ENCODE measurements at regions not wholly inside any gene's neighbourhood (a gene's known extent, or its start where the extent isn't known, plus 50 kb on each side); places are given as distances from the start of the nearest gene placed in this dataset.
"Not testable (repeated sequence)": the region's sequence is repeated elsewhere in the genome, so short reads cannot be mapped to it uniquely, and the experiment has no call there.

DNA sequence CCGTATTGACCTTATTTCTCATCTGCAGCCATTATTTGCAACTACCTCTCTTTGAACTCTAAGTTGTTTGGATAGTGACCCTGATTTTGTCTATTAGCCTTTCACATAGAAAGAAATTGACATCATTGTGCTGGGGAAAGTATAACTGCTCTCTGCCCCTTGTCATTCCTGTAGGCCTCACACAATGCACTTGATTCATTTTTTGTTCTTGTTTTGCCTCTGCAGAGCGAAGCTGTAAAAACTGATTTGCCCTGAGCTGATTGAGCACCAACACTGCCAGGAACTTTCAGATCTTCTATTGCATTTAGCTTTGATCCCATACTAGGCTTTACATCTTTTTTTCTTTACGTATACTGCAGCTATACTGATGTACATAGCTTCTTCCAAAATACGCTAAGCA is 167.2 kb upstream of the PTBP2 start:
- Mint-ChIP-seq H3K4me3 (no peak overlapping the region), H3K27me3 (ENCODE audit: low read depth) (no peaks in the 10 kb centered on the region), H3K36me3 (ENCODE audit: low read depth) (no peaks in the 10 kb centered on the region), H3K4me1 (ENCODE audit: low read depth) (no peaks in the 10 kb centered on the region), H3K9me3 (no peaks in the 10 kb centered on the region), H3K27ac (no peak overlapping the region)
- DNase-seq (ENCODE audit: low spot score), result no peak

DNA sequence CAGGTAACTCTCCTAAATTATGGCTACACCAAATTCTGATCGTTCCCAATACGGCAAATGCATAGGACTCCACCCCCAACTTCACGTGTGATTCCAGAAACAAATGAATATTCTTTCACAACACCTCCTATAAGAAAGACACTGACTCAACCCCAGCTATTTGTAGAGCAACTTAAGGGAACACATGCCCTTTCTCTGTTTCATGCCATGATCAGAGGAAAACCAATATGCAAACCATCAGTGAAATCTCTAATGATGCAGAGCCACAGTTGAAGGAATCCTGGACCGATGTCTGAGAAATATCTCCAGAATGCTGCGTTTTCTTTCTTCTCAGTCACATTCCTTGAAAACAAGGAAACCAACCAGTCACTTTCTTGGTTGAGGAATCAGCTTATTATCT is 164.2 kb upstream of the PTBP2 start:
- Mint-ChIP-seq H3K9me3 (no peaks in the 10 kb centered on the region), H3K4me1 (ENCODE audit: low read depth) (no peaks in the 10 kb centered on the region), H3K27ac (no peak overlapping the region), H3K4me3 (no peak overlapping the region), H3K36me3 (ENCODE audit: low read depth) (no peaks in the 10 kb centered on the region), H3K27me3 (ENCODE audit: low read depth) (no peaks in the 10 kb centered on the region)
- no peak for DNase-seq (ENCODE audit: low spot score)

DNA sequence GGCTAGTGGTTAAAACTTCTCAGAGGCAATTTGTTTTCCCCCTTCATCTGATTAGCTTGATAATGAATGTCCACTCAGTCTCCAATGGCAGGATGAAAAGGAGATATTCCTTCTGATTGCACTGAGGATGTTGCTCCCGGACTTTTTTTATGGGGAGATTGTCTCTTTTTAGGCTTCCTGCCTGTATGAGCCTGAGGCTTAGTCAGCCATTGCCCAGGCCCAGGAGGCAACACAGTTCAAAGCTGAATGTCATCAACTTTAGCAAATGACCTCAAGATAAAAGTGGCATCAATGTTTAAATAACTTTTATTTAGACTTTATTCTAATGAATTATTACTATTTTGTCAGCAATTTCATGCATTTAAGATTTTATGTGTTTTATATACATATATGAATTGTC is 162.9 kb upstream of the PTBP2 start:
- H3K27me3 Mint-ChIP-seq (ENCODE audit: low read depth), result no peaks in the 10 kb centered on the region

DNA sequence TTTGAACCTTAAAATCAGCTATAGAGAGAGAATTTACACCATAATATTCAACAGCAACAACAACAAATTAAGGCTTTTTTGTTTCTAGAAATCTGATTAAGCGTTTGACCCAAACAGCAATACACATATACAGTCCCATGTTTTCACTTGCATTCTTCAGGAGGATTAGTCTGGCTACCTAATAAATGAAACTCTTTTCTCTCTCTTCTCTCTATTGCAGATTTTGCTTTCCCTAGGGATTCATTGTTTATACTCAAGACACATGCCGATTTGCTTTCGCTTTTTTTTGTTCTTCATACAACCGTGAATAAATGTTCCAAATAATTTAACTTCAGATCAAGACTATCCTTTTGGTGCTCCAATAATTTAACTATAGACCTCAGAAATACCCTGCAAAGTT is 162.4 kb upstream of the PTBP2 start:
- H3K36me3 Mint-ChIP-seq (ENCODE audit: low read depth), result no peaks in the 10 kb centered on the region

More for the DNA sequence above, 162.9 kb upstream of the PTBP2 start:
- H3K27ac Mint-ChIP-seq, result no peak overlapping the region
- H3K36me3 Mint-ChIP-seq (ENCODE audit: low read depth), result no peaks in the 10 kb centered on the region
- H3K4me1 Mint-ChIP-seq (ENCODE audit: low read depth), result no peaks in the 10 kb centered on the region
- no peak for DNase-seq (ENCODE audit: low spot score)
- no peak overlapping the region for H3K4me3 Mint-ChIP-seq
- H3K9me3 Mint-ChIP-seq, result no peaks in the 10 kb centered on the region

DNA sequence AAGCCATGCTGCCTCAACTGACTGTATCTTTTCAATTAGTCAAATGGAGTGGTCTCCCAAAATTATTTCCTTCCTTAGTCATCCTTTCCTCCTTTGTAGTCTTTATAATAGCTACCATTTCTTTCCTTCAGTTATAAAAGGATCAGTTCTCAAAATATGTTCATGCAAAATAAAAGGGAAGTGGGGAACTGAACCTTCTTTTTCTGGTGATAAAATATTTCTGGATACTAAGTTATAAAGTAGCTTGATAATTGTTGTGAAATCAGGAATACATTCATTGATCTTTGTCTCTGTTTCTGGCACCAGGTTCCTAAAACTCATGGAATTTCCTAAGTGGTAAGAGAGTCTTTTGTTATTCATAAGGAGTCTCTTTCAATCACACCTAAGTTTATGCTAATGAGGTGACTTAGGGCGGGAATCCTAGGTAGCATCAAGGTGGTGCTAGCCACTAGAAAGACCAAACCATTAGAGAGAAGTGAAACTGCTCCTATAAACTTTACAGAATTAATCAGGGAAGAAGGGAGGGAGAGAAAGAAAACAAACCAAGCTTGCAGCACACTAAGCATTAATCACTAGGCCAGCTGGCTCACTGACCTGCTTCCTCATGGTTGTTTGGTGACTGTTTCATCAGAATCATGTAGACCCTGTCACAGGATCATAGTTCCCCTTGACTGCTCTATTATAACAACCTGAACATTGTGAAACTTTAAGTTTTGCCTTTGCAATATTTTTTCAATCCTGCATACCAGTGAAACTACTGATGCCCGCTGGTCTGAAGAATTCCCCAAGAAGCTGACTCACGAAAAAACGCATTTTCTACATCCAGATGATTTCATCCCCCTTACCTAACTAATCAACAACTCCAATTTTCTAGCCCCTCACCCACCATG is 161.6 kb upstream of the PTBP2 start:
- no peaks in the 10 kb centered on the region for H3K4me1 Mint-ChIP-seq (ENCODE audit: low read depth)
- DNase-seq (ENCODE audit: low spot score), result no peak
- H3K36me3 Mint-ChIP-seq (ENCODE audit: low read depth), result no peaks in the 10 kb centered on the region
- no peaks in the 10 kb centered on the region for H3K27me3 Mint-ChIP-seq (ENCODE audit: low read depth)
- no peaks in the 10 kb centered on the region for H3K9me3 Mint-ChIP-seq
- no peak overlapping the region for H3K4me3 Mint-ChIP-seq
- no peak overlapping the region for H3K27ac Mint-ChIP-seq

More for the DNA sequence above, 162.4 kb upstream of the PTBP2 start:
- no peak overlapping the region for H3K27ac Mint-ChIP-seq
- H3K4me1 Mint-ChIP-seq (ENCODE audit: low read depth), result no peaks in the 10 kb centered on the region
- H3K9me3 Mint-ChIP-seq, result no peaks in the 10 kb centered on the region
- no peaks in the 10 kb centered on the region for H3K27me3 Mint-ChIP-seq (ENCODE audit: low read depth)
- H3K4me3 Mint-ChIP-seq, result no peak overlapping the region
- DNase-seq (ENCODE audit: low spot score), result no peak

DNA sequence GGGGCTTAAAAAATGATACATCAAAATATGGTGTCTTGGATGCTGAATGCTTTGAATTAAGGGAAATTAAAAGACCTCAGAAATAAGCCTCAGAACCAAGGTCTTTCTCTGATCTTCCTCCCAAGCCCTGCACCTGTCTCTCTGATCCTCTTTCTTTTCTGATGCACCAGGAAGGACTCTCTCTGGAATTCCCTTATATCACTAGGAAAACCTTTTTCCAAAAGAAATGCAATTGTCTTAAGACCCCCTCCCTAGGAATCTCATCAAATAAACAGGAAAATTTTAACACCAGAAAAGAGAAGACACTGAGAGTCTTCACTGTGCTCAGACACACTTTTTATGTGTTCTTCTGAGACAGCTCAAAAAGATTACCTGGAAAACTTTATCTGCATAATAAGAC is 159.5 kb upstream of the PTBP2 start:
- no peak for DNase-seq (ENCODE audit: low spot score)
- Mint-ChIP-seq H3K27ac (no peak overlapping the region), H3K4me3 (no peak overlapping the region), H3K9me3 (no peaks in the 10 kb centered on the region), H3K4me1 (ENCODE audit: low read depth) (no peaks in the 10 kb centered on the region), H3K27me3 (ENCODE audit: low read depth) (no peaks in the 10 kb centered on the region), H3K36me3 (ENCODE audit: low read depth) (no peaks in the 10 kb centered on the region)

DNA sequence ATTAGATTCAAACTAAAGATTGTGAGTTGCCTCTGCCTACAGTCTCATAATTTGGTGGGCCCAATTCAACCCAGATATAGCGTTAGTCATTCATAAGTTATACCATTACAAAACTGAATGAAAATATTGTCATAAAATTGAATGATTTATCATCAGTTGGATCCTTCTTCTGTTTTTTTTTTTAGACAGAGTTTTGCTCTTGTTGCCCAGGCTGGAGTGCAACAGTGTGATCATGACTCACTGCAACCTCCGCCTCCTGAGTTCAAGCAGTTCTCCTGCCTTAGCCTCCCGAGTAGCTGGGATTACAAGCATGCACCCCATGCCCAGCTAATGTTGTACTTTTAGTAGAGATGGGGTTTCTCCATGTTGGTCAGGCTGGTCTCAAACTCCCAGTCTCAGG is 157.2 kb upstream of the PTBP2 start:
- H3K4me3 Mint-ChIP-seq; H3K9me3 Mint-ChIP-seq; DNase-seq (ENCODE audit: low spot score); H3K27me3 Mint-ChIP-seq (ENCODE audit: low read depth); H3K36me3 Mint-ChIP-seq (ENCODE audit: low read depth); H3K27ac Mint-ChIP-seq; H3K4me1 Mint-ChIP-seq (ENCODE audit: low read depth): not testable (repeated sequence)

DNA sequence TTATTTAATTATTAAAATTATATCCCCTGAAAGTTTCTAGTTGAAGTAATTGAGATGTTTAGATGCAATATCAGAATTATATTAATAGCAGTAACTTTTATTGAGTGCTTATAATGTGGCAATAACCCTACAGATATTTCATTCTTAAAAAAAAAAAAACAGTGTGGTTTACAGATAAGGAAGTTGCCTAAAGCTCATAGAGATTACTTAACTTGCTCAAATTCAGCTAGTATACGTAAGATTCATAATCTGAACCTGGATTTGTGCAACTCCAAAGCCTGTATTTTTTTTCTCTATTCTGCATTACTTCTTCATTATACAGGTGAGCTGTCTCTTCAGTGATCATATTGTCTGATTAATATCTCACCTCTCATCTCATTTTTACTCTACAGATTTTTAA is 156.0 kb upstream of the PTBP2 start:
- Mint-ChIP-seq H3K36me3 (ENCODE audit: low read depth) (no peaks in the 10 kb centered on the region), H3K27me3 (ENCODE audit: low read depth) (no peaks in the 10 kb centered on the region), H3K4me1 (ENCODE audit: low read depth) (no peaks in the 10 kb centered on the region), H3K27ac (no peak overlapping the region), H3K4me3 (no peak overlapping the region), H3K9me3 (no peaks in the 10 kb centered on the region)
- DNase-seq (ENCODE audit: low spot score), result no peak

DNA sequence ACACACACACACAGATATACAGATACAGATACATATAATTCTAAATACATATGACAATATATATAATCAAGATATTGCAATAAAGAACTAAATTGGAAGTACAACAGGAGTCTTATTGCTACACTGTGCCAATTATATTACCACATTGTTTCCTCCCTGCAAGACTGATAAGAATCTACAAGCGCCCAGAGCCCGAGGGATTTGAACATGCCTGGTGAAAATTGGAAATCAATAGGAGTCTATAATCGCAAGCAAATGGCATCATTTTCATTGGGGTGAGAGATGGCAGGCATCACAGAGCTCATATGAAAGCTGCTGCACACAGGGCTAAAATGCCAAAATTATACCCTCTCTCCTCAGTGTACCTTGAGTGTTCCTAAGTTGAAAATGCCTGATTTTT is 152.9 kb upstream of the PTBP2 start:
- no peaks in the 10 kb centered on the region for H3K27me3 Mint-ChIP-seq (ENCODE audit: low read depth)
- no peak overlapping the region for H3K4me3 Mint-ChIP-seq
- no peaks in the 10 kb centered on the region for H3K4me1 Mint-ChIP-seq (ENCODE audit: low read depth)
- no peak for DNase-seq (ENCODE audit: low spot score)
- no peaks in the 10 kb centered on the region for H3K9me3 Mint-ChIP-seq
- H3K36me3 Mint-ChIP-seq (ENCODE audit: low read depth), result no peaks in the 10 kb centered on the region
- H3K27ac Mint-ChIP-seq, result no peak overlapping the region

DNA sequence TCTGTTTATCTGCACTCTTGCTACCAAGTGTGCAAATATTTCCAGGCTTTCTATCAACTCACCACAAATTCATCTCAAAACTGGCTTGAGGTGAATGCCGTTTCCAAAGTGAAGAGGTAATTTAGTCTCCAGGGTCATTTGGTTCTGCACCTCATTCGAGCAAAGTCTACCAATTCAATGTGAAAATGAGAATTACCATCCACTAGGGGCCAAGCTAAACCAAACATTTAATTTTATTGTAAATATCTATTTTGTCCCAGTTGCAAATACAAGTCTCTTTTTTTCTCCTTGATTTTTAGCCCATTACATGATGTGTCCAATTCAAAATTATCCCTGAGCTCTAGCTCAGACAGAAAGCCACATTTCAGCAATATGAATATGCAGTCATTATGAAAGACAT is 152.3 kb upstream of the PTBP2 start:
- Mint-ChIP-seq H3K4me3 (no peak overlapping the region), H3K36me3 (ENCODE audit: low read depth) (no peaks in the 10 kb centered on the region), H3K9me3 (no peaks in the 10 kb centered on the region), H3K4me1 (ENCODE audit: low read depth) (no peaks in the 10 kb centered on the region), H3K27me3 (ENCODE audit: low read depth) (no peaks in the 10 kb centered on the region), H3K27ac (no peak overlapping the region)
- DNase-seq (ENCODE audit: low spot score), result no peak

DNA sequence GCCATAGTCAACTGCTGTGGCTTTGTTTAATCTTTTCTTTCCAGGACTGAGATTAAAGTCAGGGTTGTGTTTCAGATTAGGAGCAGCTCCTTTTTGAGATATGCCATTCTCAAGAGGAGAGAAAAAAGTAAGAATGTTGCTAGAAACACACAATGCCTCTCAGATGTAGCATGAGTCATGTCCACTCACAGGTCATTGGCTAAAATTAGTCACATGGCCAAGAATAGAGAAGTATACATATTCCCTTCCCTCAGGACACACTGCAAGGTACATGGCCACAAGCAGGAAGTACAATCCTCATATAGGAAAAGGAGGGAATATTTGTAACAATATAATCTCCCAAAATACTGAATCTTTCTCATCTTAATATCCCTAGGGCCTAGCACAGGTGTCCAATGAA is 141.9 kb upstream of the PTBP2 start:
- Mint-ChIP-seq H3K36me3 (ENCODE audit: low read depth) (no peaks in the 10 kb centered on the region), H3K27me3 (ENCODE audit: low read depth) (no peaks in the 10 kb centered on the region), H3K4me3 (no peak overlapping the region), H3K27ac (no peak overlapping the region), H3K9me3 (no peaks in the 10 kb centered on the region), H3K4me1 (ENCODE audit: low read depth) (no peaks in the 10 kb centered on the region)
- DNase-seq (ENCODE audit: low spot score), result no peak

DNA sequence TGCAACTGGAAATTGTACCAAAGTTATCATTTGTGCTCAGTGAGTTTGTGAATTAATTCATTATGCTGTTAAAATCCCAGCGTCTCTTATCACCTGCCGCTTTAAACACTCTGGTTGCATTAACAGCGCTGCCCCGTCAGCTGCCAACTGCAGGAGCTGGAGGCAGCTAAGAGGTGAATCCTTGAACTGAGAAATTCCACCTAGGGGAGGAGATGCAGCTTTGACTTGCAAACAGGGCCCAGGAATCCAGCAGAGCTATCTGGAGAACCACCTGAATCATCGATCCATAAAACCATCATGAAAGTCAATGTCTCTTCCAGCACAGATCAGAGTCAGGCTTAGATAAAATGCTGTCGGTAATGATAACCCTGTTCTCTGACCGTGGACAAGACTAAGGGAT is 140.7 kb upstream of the PTBP2 start:
- no peak overlapping the region for H3K27ac Mint-ChIP-seq
- no peaks in the 10 kb centered on the region for H3K9me3 Mint-ChIP-seq
- H3K4me3 Mint-ChIP-seq, result no peak overlapping the region
- H3K36me3 Mint-ChIP-seq (ENCODE audit: low read depth), result no peaks in the 10 kb centered on the region
- no peaks in the 10 kb centered on the region for H3K4me1 Mint-ChIP-seq (ENCODE audit: low read depth)
- no peaks in the 10 kb centered on the region for H3K27me3 Mint-ChIP-seq (ENCODE audit: low read depth)
- no peak for DNase-seq (ENCODE audit: low spot score)

DNA sequence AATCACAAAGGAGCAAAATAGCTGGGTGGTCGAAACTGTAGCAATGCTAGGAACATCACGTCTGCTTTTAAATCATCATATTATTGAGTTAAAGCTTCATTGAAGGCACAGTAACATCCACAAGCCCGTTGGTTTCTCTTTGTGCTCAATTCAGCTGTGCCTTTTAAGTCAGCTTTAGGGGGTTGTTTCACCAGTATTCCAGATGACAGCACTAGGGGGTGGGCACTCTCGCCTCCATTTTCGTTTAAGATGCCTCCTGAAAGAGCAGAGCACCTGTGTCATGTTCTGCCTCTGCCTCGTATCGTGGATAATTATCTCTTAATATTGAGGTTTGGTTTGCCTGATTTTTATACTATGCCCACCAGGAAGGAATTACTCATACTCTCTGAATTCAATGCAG is 139.8 kb upstream of the PTBP2 start:
- no peak for DNase-seq (ENCODE audit: low spot score)
- no peaks in the 10 kb centered on the region for H3K9me3 Mint-ChIP-seq
- H3K4me3 Mint-ChIP-seq, result no peak overlapping the region
- H3K4me1 Mint-ChIP-seq (ENCODE audit: low read depth), result no peaks in the 10 kb centered on the region
- no peak overlapping the region for H3K27ac Mint-ChIP-seq
- H3K27me3 Mint-ChIP-seq (ENCODE audit: low read depth), result no peaks in the 10 kb centered on the region
- no peaks in the 10 kb centered on the region for H3K36me3 Mint-ChIP-seq (ENCODE audit: low read depth)

DNA sequence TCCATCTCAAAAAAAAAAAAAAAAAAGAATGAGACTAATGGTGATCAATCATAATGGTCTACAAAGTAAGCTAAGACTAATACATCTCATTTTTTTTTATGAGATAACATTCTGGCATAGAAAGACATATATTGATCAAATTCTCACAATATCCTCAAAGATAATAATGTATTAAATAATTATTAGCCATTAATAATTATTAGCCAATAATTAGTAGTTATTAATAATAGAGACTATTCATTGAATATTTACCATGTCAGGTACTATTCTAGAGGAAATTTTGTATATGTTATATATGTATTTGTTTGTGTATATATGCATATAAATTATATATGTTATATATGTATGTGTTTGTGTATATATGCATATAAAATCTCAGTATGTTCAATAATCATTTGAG is 137.7 kb upstream of the PTBP2 start:
- Mint-ChIP-seq H3K4me3 (no peak overlapping the region), H3K36me3 (ENCODE audit: low read depth) (no peaks in the 10 kb centered on the region), H3K4me1 (ENCODE audit: low read depth) (no peaks in the 10 kb centered on the region), H3K27ac (no peak overlapping the region), H3K9me3 (no peaks in the 10 kb centered on the region), H3K27me3 (ENCODE audit: low read depth) (no peaks in the 10 kb centered on the region)
- no peak for DNase-seq (ENCODE audit: low spot score)

DNA sequence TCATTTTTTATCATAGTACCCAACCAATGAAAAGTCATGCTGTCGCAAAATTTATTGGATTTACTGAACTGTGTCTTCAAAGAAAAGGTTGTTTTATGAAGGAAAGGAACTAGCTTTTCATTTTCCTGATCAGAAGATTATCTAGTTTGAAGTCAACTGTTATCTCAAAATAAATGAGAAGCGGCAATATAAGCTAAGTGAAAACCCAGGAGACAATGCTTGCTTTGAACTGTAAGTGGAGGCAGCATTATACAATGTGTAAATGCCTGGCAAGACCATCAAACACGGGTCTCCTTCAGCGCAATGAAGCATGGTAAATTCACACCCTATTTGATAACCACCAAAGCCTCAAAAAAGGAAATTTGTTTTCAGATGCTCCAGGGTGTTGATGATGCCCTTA is 134.4 kb upstream of the PTBP2 start:
- Mint-ChIP-seq H3K4me3 (no peak overlapping the region), H3K9me3 (no peaks in the 10 kb centered on the region), H3K27ac (no peak overlapping the region), H3K27me3 (ENCODE audit: low read depth) (no peaks in the 10 kb centered on the region), H3K36me3 (ENCODE audit: low read depth) (no peaks in the 10 kb centered on the region), H3K4me1 (ENCODE audit: low read depth) (no peaks in the 10 kb centered on the region)
- no peak for DNase-seq (ENCODE audit: low spot score)
